WTC11 (cell line): ENCODE measurements at regions not wholly inside any gene's neighbourhood (a gene's known extent, or its start where the extent isn't known, plus 50 kb on each side); places are given as distances from the start of the nearest gene placed in this dataset.

Source experiments
- ATAC-seq: fragments of 200-7000 bp; cut with Tn5 transposase; 2 replicates; pipeline ENCODE4 v1.10.0; 2021; ENCODE audit warnings: mild to moderate bottlenecking, moderate library complexity
- CTCF ChIA-PET: fragments of 300-600 bp; sonication (Branson Sonifier 250); formaldehyde crosslinking; loops from one replicate; lab custom pipeline; 2021; ENCODE audit warnings: antibody characterized with exemption; lab: Charles Lee
- POLR2A ChIA-PET: fragments of 350-600 bp; sonication (Branson Sonifier 250); formaldehyde crosslinking; loops from one replicate; lab custom pipeline; 2021; ENCODE audit warnings: antibody characterized with exemption; lab: Charles Lee
- DNase-seq: peaks from one replicate; pipeline ENCODE4 v3.0.0; 2021; ENCODE audit warnings: low spot score
- H3K27ac Mint-ChIP-seq: 2 replicates; pipeline ENCODE4 v1.8.0; 2021; ENCODE audit warnings: mixed read lengths
- H3K27me3 Mint-ChIP-seq: 2 replicates; pipeline ENCODE4 v1.8.0; 2021; ENCODE audit warnings: low read depth, mild to moderate bottlenecking, moderate library complexity, mixed read lengths
- H3K36me3 Mint-ChIP-seq: 2 replicates; pipeline ENCODE4 v1.8.0; 2021; ENCODE audit warnings: mixed read lengths
- H3K4me1 Mint-ChIP-seq: 2 replicates; pipeline ENCODE4 v1.8.0; 2022; ENCODE audit warnings: mixed read lengths
- H3K4me3 Mint-ChIP-seq: 2 replicates; pipeline ENCODE4 v1.8.0; 2021; ENCODE audit warnings: mild to moderate bottlenecking, moderate library complexity, mixed read lengths
- H3K9me3 Mint-ChIP-seq: 2 replicates; pipeline ENCODE4 v1.8.0; 2021; ENCODE audit warnings: mixed read lengths
- AFF4 ChIP-seq: sonication (generic); formaldehyde crosslinking; IDR thresholded peaks from 2 replicates; pipeline ENCODE4 v1.8.1; 2023; ENCODE audit warnings: mild to moderate bottlenecking, missing genetic modification reagents, borderline replicate concordance
- ATF1 ChIP-seq: sonication (generic); formaldehyde crosslinking; IDR thresholded peaks from 2 replicates; pipeline ENCODE4 v1.8.1; 2023; ENCODE audit warnings: mild to moderate bottlenecking, moderate library complexity, missing genetic modification reagents
- ATF6 ChIP-seq: sonication (generic); formaldehyde crosslinking; IDR thresholded peaks from 2 replicates; pipeline ENCODE4 v1.8.1; 2023; ENCODE audit warnings: mild to moderate bottlenecking, missing genetic modification reagents
- CBFB ChIP-seq: sonication (generic); formaldehyde crosslinking; IDR thresholded peaks from 2 replicates; pipeline ENCODE4 v1.8.1; 2022; ENCODE audit warnings: mild to moderate bottlenecking, low read depth, missing genetic modification reagents
- E2F1 ChIP-seq: sonication (generic); formaldehyde crosslinking; IDR thresholded peaks from 2 replicates; pipeline ENCODE4 v1.8.0; 2022; ENCODE audit warnings: mild to moderate bottlenecking, missing genetic modification reagents
- E2F4 ChIP-seq: sonication (generic); formaldehyde crosslinking; IDR thresholded peaks from 2 replicates; pipeline ENCODE4 v1.8.1; 2022; ENCODE audit warnings: low read depth, mild to moderate bottlenecking, moderate library complexity, missing genetic modification reagents, borderline replicate concordance
- IRF1 ChIP-seq: sonication (generic); formaldehyde crosslinking; IDR thresholded peaks from 2 replicates; pipeline ENCODE4 v1.8.0; 2023; ENCODE audit warnings: missing genetic modification reagents
- MLX ChIP-seq: sonication (generic); formaldehyde crosslinking; IDR thresholded peaks from 2 replicates; pipeline ENCODE4 v1.8.1; 2023; ENCODE audit warnings: mild to moderate bottlenecking, missing genetic modification reagents, moderate library complexity
- NR1H2 ChIP-seq: sonication (generic); formaldehyde crosslinking; IDR thresholded peaks from 2 replicates; pipeline ENCODE4 v1.9.0; 2021; ENCODE audit warnings: mild to moderate bottlenecking, moderate library complexity, missing genetic modification reagents
- OVOL2 ChIP-seq: fragments of 250-450 bp; sonication (Bioruptor Pico); IDR thresholded peaks from 2 replicates; pipeline ENCODE4 v1.9.0; 2021; ENCODE audit warnings: mild to moderate bottlenecking, borderline replicate concordance
- PRRX2 ChIP-seq: fragments of 250-450 bp; sonication (Bioruptor Pico); IDR thresholded peaks from 2 replicates; pipeline ENCODE4 v1.8.0; 2021; ENCODE audit warnings: mild to moderate bottlenecking
- SOX15 ChIP-seq: fragments of 250-450 bp; sonication (Bioruptor Pico); IDR thresholded peaks from 2 replicates; pipeline ENCODE4 v1.9.0; 2021; ENCODE audit warnings: mild to moderate bottlenecking
- STAT6 ChIP-seq: sonication (generic); formaldehyde crosslinking; conservative IDR thresholded peaks from 2 replicates; pipeline ENCODE4 v1.8.1; 2023; ENCODE audit warnings: mild to moderate bottlenecking, low read depth, missing genetic modification reagents, moderate library complexity
- TEAD1 ChIP-seq: sonication (generic); formaldehyde crosslinking; IDR thresholded peaks from 2 replicates; pipeline ENCODE4 v1.8.0; 2022; ENCODE audit warnings: mild to moderate bottlenecking, missing genetic modification reagents
- TP53 ChIP-seq: sonication (generic); formaldehyde crosslinking; IDR thresholded peaks from 2 replicates; pipeline ENCODE4 v1.8.1; 2023; ENCODE audit warnings: mild to moderate bottlenecking, missing genetic modification reagents
- ZBTB21 ChIP-seq: sonication (generic); formaldehyde crosslinking; IDR thresholded peaks from 2 replicates; pipeline ENCODE4 v1.8.1; 2023; ENCODE audit warnings: mild to moderate bottlenecking, missing genetic modification reagents, borderline replicate concordance
- ZBTB43 ChIP-seq: sonication (generic); formaldehyde crosslinking; IDR thresholded peaks from 2 replicates; pipeline ENCODE4 v1.8.1; 2023; ENCODE audit warnings: mild to moderate bottlenecking, missing genetic modification reagents
- ZNF423 ChIP-seq: fragments of 250-450 bp; sonication (Bioruptor Pico); IDR thresholded peaks from 2 replicates; pipeline ENCODE4 v2.1.2; 2022; ENCODE audit warnings: mild to moderate bottlenecking, moderate library complexity
- ZNF671 ChIP-seq: fragments of 250-450 bp; sonication (Bioruptor Pico); IDR thresholded peaks from 2 replicates; pipeline ENCODE4 v1.8.0; 2021; ENCODE audit warnings: mild to moderate bottlenecking

GRCh38 chr11:130649801-130650200 lies 201.4 kb downstream of the ADAMTS15 start (continued):
- TF ChIP-seq E2F1 (CRISPR knock-in tag): no peak
- no peak for TF ChIP-seq AFF4 (CRISPR knock-in tag)
- TF ChIP-seq OVOL2 (CRISPR knock-in tag): no peak
- no peak for TF ChIP-seq ZNF671 (CRISPR knock-in tag)
- TF ChIP-seq MLX (CRISPR knock-in tag): no peak
- no peak for TF ChIP-seq CBFB
- no peak for TF ChIP-seq ZBTB21 (CRISPR knock-in tag)
- TF ChIP-seq E2F4 (CRISPR knock-in tag): no peak
- TF ChIP-seq, all 79 proteins: peak for 0

GRCh38 chr11:130650456-130651030 lies 202.1 kb downstream of the ADAMTS15 start:
- DNase-seq (no peak), ATAC-seq (no peak)
- no peaks in the 10 kb centered on the region for H3K36me3 Mint-ChIP-seq
- POLR2A ChIA-PET: no interaction called here
- CTCF ChIA-PET: no interaction called here
- no peaks in the 10 kb centered on the region for H3K9me3 Mint-ChIP-seq
- H3K27me3 Mint-ChIP-seq: no peaks in the 10 kb centered on the region
- H3K4me1 Mint-ChIP-seq: peaks cover 16% of the 10 kb centered on the region
- no peak overlapping the region for H3K4me3 Mint-ChIP-seq
- no peak overlapping the region for H3K27ac Mint-ChIP-seq
- no peak for TF ChIP-seq ATF1
- no peak for TF ChIP-seq IRF1 (CRISPR knock-in tag)
- no peak for TF ChIP-seq TEAD1 (CRISPR knock-in tag)
- TF ChIP-seq NR1H2 (CRISPR knock-in tag): no peak
- TF ChIP-seq TP53: no peak
- no peak for TF ChIP-seq ZBTB43 (CRISPR knock-in tag)
- no peak for TF ChIP-seq SOX15
- no peak for TF ChIP-seq E2F4 (CRISPR knock-in tag)
- TF ChIP-seq STAT6: no peak
- no peak for TF ChIP-seq ZNF423 (CRISPR knock-in tag)
- no peak for TF ChIP-seq PRRX2 (CRISPR knock-in tag)
- TF ChIP-seq ATF6: no peak
